HFF-Myc (cell line): ENCODE measurements at regions not wholly inside any gene's neighbourhood (a gene's known extent, or its start where the extent isn't known, plus 50 kb on each side); places are given as distances from the start of the nearest gene placed in this dataset.

Experiments
- DNase-seq: peaks from one replicate; pipeline ENCODE4 v3.0.0-alpha.2; 2011; ENCODE audit warnings: low read depth; ENCODE audit errors: extremely low read depth
- H3K4me3 ChIP-seq: replicated peaks from 2 replicates; pipeline ENCODE4 v1.5.1; 2011; ENCODE audit warnings: low read depth, mild to moderate bottlenecking, control low read depth, low read length
- TF ChIP-seq, protein P1 (sequence below): IDR thresholded peaks from 2 replicates; pipeline ENCODE4 v1.5.1; 2012; ENCODE audit warnings: mild to moderate bottlenecking, low read depth, low read length, control low read depth; ENCODE audit errors: missing control alignments

DNA sequence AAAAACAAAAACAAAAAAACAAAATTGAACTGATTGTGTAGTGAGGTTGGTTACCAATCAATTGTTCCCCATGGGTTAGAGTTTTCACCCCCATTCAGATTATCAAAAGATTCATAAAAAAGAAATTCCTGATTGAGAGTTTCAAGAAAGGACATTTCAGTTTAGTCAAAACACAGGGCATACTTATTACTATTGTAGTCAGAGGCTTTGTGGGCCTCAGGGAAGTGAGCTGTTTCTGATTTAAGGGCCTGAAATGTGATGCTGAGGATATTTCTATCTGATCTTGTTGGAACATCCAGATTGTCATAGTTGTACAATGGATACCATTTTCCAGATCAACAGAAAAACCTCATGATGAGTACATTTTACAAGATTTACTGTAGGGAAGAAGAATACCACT, 368.1 kb upstream of the NETO1 start:
- TF ChIP-seq, protein P1, sequence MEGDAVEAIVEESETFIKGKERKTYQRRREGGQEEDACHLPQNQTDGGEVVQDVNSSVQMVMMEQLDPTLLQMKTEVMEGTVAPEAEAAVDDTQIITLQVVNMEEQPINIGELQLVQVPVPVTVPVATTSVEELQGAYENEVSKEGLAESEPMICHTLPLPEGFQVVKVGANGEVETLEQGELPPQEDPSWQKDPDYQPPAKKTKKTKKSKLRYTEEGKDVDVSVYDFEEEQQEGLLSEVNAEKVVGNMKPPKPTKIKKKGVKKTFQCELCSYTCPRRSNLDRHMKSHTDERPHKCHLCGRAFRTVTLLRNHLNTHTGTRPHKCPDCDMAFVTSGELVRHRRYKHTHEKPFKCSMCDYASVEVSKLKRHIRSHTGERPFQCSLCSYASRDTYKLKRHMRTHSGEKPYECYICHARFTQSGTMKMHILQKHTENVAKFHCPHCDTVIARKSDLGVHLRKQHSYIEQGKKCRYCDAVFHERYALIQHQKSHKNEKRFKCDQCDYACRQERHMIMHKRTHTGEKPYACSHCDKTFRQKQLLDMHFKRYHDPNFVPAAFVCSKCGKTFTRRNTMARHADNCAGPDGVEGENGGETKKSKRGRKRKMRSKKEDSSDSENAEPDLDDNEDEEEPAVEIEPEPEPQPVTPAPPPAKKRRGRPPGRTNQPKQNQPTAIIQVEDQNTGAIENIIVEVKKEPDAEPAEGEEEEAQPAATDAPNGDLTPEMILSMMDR: no peak

DNA sequence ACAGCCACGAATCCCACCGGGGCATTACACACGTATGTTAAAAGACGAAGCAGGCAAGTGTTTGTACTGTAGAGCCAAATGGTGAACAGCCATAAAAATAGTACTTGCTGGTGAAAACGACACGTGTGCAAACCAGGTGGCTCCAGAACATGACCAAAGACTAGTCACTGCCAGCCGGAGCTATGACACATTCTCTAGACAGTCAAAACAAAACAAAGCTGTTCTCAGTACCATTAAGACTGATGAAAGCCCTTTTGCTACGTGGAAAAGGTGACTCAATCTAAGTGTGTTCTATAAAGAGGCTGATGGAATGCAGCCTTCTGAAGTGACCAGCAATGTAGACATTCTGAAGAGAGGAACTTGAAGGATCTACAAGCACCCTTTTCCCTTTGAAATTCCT, 367.7 kb upstream of the NETO1 start:
- H3K4me3 ChIP-seq: no peak overlapping the region
- TF ChIP-seq, protein P1: no peak
- peak; percentile 67 for DNase-seq

More for the DNA sequence above, 368.1 kb upstream of the NETO1 start:
- DNase-seq: no peak
- no peak overlapping the region for H3K4me3 ChIP-seq

DNA sequence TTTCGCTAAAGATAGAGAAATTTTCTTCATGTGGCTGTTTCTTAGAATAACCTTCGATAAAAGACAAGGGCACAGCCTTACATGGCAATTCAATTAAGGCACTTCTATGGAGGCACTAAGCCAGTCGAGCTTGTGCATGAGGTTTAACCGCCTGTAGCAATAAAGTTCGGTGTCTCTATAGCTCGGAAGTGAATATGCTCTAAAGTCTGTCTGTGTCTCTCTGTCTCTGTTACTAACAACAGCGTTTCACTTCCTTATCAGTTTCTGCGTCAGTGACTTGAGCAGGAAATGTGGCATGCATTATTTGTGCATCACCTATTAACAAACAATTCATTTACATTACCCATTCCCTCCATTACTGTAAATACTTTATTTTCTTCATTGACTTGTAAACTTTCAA, 365.1 kb upstream of the NETO1 start:
- H3K4me3 ChIP-seq: no peak overlapping the region
- TF ChIP-seq, protein P1: no peak
- no peak for DNase-seq

DNA sequence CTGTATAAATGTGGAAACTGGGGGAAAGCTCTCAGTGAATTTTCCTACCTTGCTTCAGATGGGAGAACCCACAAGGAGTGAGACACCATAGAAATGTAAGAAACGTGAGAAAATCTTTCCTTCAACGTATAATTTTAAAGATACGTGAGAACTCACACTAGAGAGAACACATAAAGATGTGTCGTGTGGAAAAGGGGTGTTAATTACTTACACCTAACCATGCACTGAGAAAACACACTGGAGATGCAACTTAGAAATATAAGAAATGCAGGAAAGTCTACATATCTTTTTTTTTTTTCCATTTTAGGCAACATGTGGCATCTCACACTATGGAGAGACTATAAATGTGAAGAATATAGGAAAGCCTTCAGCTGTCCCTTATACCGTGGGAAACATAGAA, 352.9 kb upstream of the NETO1 start:
- DNase-seq: no peak
- TF ChIP-seq, protein P1: no peak
- H3K4me3 ChIP-seq: no peak overlapping the region

DNA sequence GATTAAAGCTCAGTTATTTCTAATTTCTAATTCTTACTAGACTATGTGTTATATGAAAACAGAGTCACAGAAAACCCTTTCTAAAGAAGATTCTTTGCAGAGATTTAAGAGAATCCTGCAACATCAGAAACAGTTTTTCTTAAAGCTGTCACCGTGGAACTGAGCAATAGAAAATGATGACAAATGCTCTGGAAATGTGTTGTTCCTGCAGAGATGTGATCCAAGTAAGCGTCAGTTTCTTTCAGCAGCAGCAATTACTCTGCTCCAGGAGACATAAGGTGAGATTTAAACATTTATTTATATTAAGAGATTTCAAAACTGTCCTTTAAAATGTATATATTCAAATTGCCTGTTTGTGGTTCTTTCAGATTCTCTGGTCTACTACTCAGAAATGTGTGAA, 350.5 kb upstream of the NETO1 start:
- TF ChIP-seq, protein P1: no peak
- H3K4me3 ChIP-seq: no peak overlapping the region
- no peak for DNase-seq

DNA sequence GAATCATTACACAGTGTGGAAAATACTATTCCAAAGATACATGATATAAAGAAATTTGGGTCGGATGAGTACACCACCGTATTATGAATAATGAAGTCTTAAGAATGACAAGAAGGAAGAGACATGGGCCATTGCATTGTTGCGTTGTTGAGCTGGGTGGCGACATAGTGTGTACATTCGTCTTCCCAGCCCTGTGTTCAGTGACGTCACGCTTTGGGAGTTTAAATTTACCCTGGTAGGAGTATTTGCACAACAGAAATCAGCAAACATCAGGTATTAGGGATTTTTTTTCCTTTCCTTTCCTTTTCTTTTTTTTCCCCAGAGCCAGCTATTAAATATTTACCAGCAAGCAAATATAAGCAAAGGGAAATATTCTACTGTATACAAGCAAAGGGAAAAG, 347.2 kb upstream of the NETO1 start:
- no peak for DNase-seq
- H3K4me3 ChIP-seq: no peak overlapping the region
- TF ChIP-seq, protein P1: no peak

DNA sequence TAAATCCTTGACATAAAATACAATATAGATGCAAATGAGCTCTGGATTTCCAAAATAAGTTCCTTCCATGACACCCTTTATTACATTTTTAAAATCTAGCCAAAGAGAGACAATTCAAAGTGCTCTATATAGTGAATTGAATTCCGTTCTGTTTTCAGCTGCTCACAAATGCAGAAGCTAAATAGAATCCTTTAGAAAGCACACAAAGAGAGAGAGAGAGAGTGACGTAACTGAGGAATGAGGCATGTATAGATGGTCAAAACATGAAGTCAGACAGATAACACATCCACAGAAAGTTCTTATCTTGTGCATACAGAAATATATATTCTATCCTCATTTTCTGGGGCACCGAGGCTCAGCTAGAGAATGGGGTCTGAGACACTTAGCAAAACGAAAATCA, 344.7 kb upstream of the NETO1 start:
- DNase-seq: no peak
- TF ChIP-seq, protein P1: no peak
- H3K4me3 ChIP-seq: no peak overlapping the region
